ENCODE measurements at regions not wholly inside any gene's neighbourhood (a gene's known extent, or its start where the extent isn't known, plus 50 kb on each side); places are given as distances from the start of the nearest gene placed in this dataset.

- no peaks in the 10 kb centered on the region for H3K27me3 ChIP-seq
- H3K4me3 ChIP-seq = no peak overlapping the region
- ATAC-seq (ENCODE audit: low FRiP score in 2 of 2) (no peak), DNase-seq (no peak)
- H3K9me3 ChIP-seq = no peaks in the 10 kb centered on the region
- WGBS, 2 donors = 55 to 69% methylated on average over 4 of the region's 4 CpGs
- no peaks in the 10 kb centered on the region for H3K4me1 ChIP-seq
- no peak for TF ChIP-seq EP300 (IDR thresholded peaks at IDR 0.05)
- no peak for TF ChIP-seq POLR2AphosphoS5 (IDR thresholded peaks at IDR 0.05)
- TF ChIP-seq POLR2A (IDR thresholded peaks at IDR 0.05) = no peak
- no peak for TF ChIP-seq CTCF (IDR thresholded peaks at IDR 0.05)
- H3K27ac ChIP-seq = no peak overlapping the region
- H3K36me3 ChIP-seq = no peaks in the 10 kb centered on the region
Measured at GRCh38 chr6:55003719-55004430, 157.3 kb downstream of the FAM83B start.

GRCh38 chr6:55009131-55009530 is 162.6 kb downstream of the FAM83B start:
- no peak overlapping the region for H3K27ac ChIP-seq
- no peaks in the 10 kb centered on the region for H3K27me3 ChIP-seq
- no peak overlapping the region for H3K4me3 ChIP-seq
- no peak for ATAC-seq (ENCODE audit: low FRiP score in 2 of 2)
- no peaks in the 10 kb centered on the region for H3K9me3 ChIP-seq
- H3K36me3 ChIP-seq = no peaks in the 10 kb centered on the region
- 45 to 92% methylated on average over 2 to 8 of the region's 8 CpGs for WGBS, 2 donors
- DNase-seq = no peak
- TF ChIP-seq POLR2AphosphoS5 (IDR thresholded peaks at IDR 0.05) (no peak), EP300 (IDR thresholded peaks at IDR 0.05) (no peak)
- H3K4me1 ChIP-seq = no peaks in the 10 kb centered on the region

GRCh38 chr6:55011034-55011433 is 163.3 kb upstream of the HCRTR2 start:
- no peak overlapping the region for H3K27ac ChIP-seq
- ATAC-seq (ENCODE audit: low FRiP score in 2 of 2) (no peak), DNase-seq (no peak)
- no peak for TF ChIP-seq POLR2A (IDR thresholded peaks at IDR 0.05)
- no peak for TF ChIP-seq CTCF (IDR thresholded peaks at IDR 0.05)
- TF ChIP-seq EP300 (IDR thresholded peaks at IDR 0.05) = no peak
- no peak for TF ChIP-seq POLR2AphosphoS5 (IDR thresholded peaks at IDR 0.05)
- 61 to 62% methylated on average over 3 of the region's 3 CpGs for whole genome bisulfite sequencing, 2 donors
- H3K9me3 ChIP-seq = no peaks in the 10 kb centered on the region
- no peak overlapping the region for H3K4me3 ChIP-seq
- no peaks in the 10 kb centered on the region for H3K27me3 ChIP-seq
- no peaks in the 10 kb centered on the region for H3K4me1 ChIP-seq
- no peaks in the 10 kb centered on the region for H3K36me3 ChIP-seq

GRCh38 chr6:55012454-55012853 is 161.9 kb upstream of the HCRTR2 start:
- no peaks in the 10 kb centered on the region for H3K27me3 ChIP-seq
- WGBS, 2 donors = 91 to 93% methylated on average over 4 of the region's 4 CpGs
- no peaks in the 10 kb centered on the region for H3K36me3 ChIP-seq
- ATAC-seq (ENCODE audit: low FRiP score in 2 of 2) (no peak), DNase-seq (no peak)
- H3K9me3 ChIP-seq = no peaks in the 10 kb centered on the region
- no peak for TF ChIP-seq POLR2AphosphoS5 (IDR thresholded peaks at IDR 0.05)
- no peak for TF ChIP-seq POLR2A (IDR thresholded peaks at IDR 0.05)
- TF ChIP-seq CTCF (IDR thresholded peaks at IDR 0.05) = no peak
- TF ChIP-seq EP300 (IDR thresholded peaks at IDR 0.05) = no peak
- no peaks in the 10 kb centered on the region for H3K4me1 ChIP-seq
- no peak overlapping the region for H3K27ac ChIP-seq
- no peak overlapping the region for H3K4me3 ChIP-seq

- Histone ChIP-seq H3K27me3 (no peaks in the 10 kb centered on the region), H3K4me1 (no peaks in the 10 kb centered on the region), H3K4me3 (no peak overlapping the region), H3K9me3 (no peaks in the 10 kb centered on the region), H3K27ac (no peak overlapping the region), H3K36me3 (no peaks in the 10 kb centered on the region)
- TF ChIP-seq POLR2A (IDR thresholded peaks at IDR 0.05) (no peak), POLR2AphosphoS5 (IDR thresholded peaks at IDR 0.05) (no peak), CTCF (IDR thresholded peaks at IDR 0.05) (no peak), EP300 (IDR thresholded peaks at IDR 0.05) (no peak)
- DNase-seq (no peak), ATAC-seq (ENCODE audit: low FRiP score in 2 of 2) (no peak)
- WGBS, 2 donors = 75 to 79% methylated on average over 1 of the region's 1 CpG
Measured at GRCh38 chr6:55014321-55015088, 159.8 kb upstream of the HCRTR2 start.

All from upper lobe of left lung (tissue), 6 donors.